H9 (cell line): ENCODE measurements at regions not wholly inside any gene's neighbourhood (a gene's known extent, or its start where the extent isn't known, plus 50 kb on each side); places are given as distances from the start of the nearest gene placed in this dataset.

Source experiments
- DNase-seq: peaks from one replicate; pipeline ENCODE4 v3.0.0-alpha.2; 2017
- H2AFZ ChIP-seq: one replicate; pipeline ENCODE4 v1.6.1; 2013; ENCODE audit warnings: mild to moderate bottlenecking, low read length, control low read depth, moderate library complexity
- H2AK5ac ChIP-seq: 2 replicates; pipeline ENCODE4 v1.6.1; 2013; ENCODE audit warnings: low read length, control low read depth, mixed read lengths; ENCODE audit not compliant: insufficient read length
- H2BK120ac ChIP-seq: one replicate; pipeline ENCODE4 v1.6.1; 2013; ENCODE audit warnings: low read depth, mild to moderate bottlenecking, low read length, control low read depth, inconsistent platforms; ENCODE audit not compliant: poor library complexity, severe bottlenecking
- H2BK12ac ChIP-seq: 2 replicates; pipeline ENCODE4 v1.6.1; 2013; ENCODE audit warnings: low read length, control low read depth, mixed read lengths, low read depth; ENCODE audit not compliant: insufficient read length
- H2BK15ac ChIP-seq: 2 replicates; pipeline ENCODE4 v1.6.1; 2013; ENCODE audit warnings: low read depth, low read length, control low read depth
- H2BK20ac ChIP-seq: one replicate; pipeline ENCODE4 v1.6.1; 2013; ENCODE audit warnings: low read depth, mild to moderate bottlenecking, low read length, control low read depth, inconsistent platforms; ENCODE audit not compliant: poor library complexity, severe bottlenecking
- H2BK5ac ChIP-seq: 2 replicates; pipeline ENCODE4 v1.6.1; 2013; ENCODE audit warnings: low read length, control low read depth, mixed read lengths; ENCODE audit not compliant: insufficient read length
- H3K14ac ChIP-seq: 2 replicates; pipeline ENCODE4 v1.6.1; 2013; ENCODE audit warnings: low read length, control low read depth; ENCODE audit not compliant: insufficient read depth
- H3K18ac ChIP-seq: 2 replicates; pipeline ENCODE4 v1.6.1; 2013; ENCODE audit warnings: low read depth, mild to moderate bottlenecking, mixed read lengths, low read length, control low read depth; ENCODE audit not compliant: insufficient read length
- H3K23ac ChIP-seq: 2 replicates; pipeline ENCODE4 v1.6.1; 2013; ENCODE audit warnings: low read length, control low read depth, mixed read lengths, low read depth; ENCODE audit not compliant: insufficient read length
- H3K23me2 ChIP-seq: 2 replicates; pipeline ENCODE4 v1.6.1; 2013; ENCODE audit warnings: low read depth, mild to moderate bottlenecking, mixed read lengths, low read length, control low read depth; ENCODE audit not compliant: insufficient read length, poor library complexity, severe bottlenecking
- H3K27ac ChIP-seq: 2 replicates; pipeline ENCODE4 v1.5.1; 2013; ENCODE audit warnings: low read length, control low read depth, mixed read lengths, low read depth; ENCODE audit not compliant: insufficient read length
- H3K27me3 ChIP-seq: 2 replicates; pipeline ENCODE4 v1.6.1; 2013; ENCODE audit warnings: low read length, control low read depth, inconsistent platforms; ENCODE audit not compliant: insufficient read depth
- H3K4ac ChIP-seq: 2 replicates; pipeline ENCODE4 v1.6.1; 2013; ENCODE audit warnings: low read depth, mild to moderate bottlenecking, control low read depth, inconsistent platforms, low read length, moderate library complexity
- H3K4me1 ChIP-seq: 2 replicates; pipeline ENCODE4 v1.6.1; 2013; ENCODE audit warnings: low read length, control low read depth, inconsistent platforms; ENCODE audit not compliant: insufficient read depth
- H3K4me2 ChIP-seq: 2 replicates; pipeline ENCODE4 v1.6.1; 2013; ENCODE audit warnings: low read length, control low read depth, mixed read lengths; ENCODE audit not compliant: insufficient read length, insufficient read depth
- H3K56ac ChIP-seq: 2 replicates; pipeline ENCODE4 v1.6.1; 2013; ENCODE audit warnings: low read depth, mild to moderate bottlenecking, mixed read lengths, low read length, control low read depth; ENCODE audit not compliant: insufficient read length
- H3K79me1 ChIP-seq: 2 replicates; pipeline ENCODE4 v1.6.1; 2013; ENCODE audit warnings: low read depth, mild to moderate bottlenecking, moderate library complexity, low read length, control low read depth, inconsistent platforms; ENCODE audit not compliant: insufficient read depth, poor library complexity, severe bottlenecking
- H3K79me2 ChIP-seq: 2 replicates; pipeline ENCODE4 v1.6.1; 2013; ENCODE audit warnings: low read length, control low read depth, inconsistent platforms; ENCODE audit not compliant: insufficient read depth
- H3K9ac ChIP-seq: 2 replicates; pipeline ENCODE4 v1.6.1; 2013; ENCODE audit warnings: low read length, control low read depth, mixed read lengths; ENCODE audit not compliant: insufficient read length; ENCODE audit errors: extremely low read depth
- H3K9me3 ChIP-seq: one replicate; pipeline ENCODE4 v1.6.1; 2013; ENCODE audit warnings: low read depth, low read length, inconsistent platforms; ENCODE audit not compliant: control insufficient read depth
- H3T11ph ChIP-seq: one replicate; pipeline ENCODE4 v1.6.1; 2013; ENCODE audit warnings: mild to moderate bottlenecking, low read length, control low read depth, inconsistent platforms
- H4K20me1 ChIP-seq: one replicate; pipeline ENCODE4 v1.6.1; 2013; ENCODE audit not compliant: control insufficient read depth, insufficient read length, insufficient read depth
- H4K5ac ChIP-seq: 2 replicates; pipeline ENCODE4 v1.6.1; 2013; ENCODE audit warnings: low read depth, mild to moderate bottlenecking, mixed read lengths, low read length, control low read depth; ENCODE audit not compliant: insufficient read length
- H4K8ac ChIP-seq: replicated peaks from 2 replicates; pipeline ENCODE4 v1.6.1; 2013; ENCODE audit warnings: low read length, control low read depth, mixed read lengths, low read depth; ENCODE audit not compliant: insufficient read length
- H4K91ac ChIP-seq: 2 replicates; pipeline ENCODE4 v1.6.1; 2013; ENCODE audit warnings: low read depth, mild to moderate bottlenecking, moderate library complexity, mixed read lengths, low read length, control low read depth; ENCODE audit not compliant: insufficient read length
- H3K27ac Mint-ChIP-seq, 3 experiments: 2 replicates in 2 of 3; 3 replicates in 1 of 3; pipeline ENCODE4 v1.8.0; 2020 to 2021; ENCODE audit warnings: mixed read lengths in 3 of 3, mild to moderate bottlenecking in 1 of 3, moderate library complexity in 1 of 3
- H3K27me3 Mint-ChIP-seq: 2 replicates; pipeline ENCODE4 v1.8.0; 2021; ENCODE audit warnings: low read depth, mild to moderate bottlenecking, moderate library complexity, mixed read lengths
- H3K36me3 Mint-ChIP-seq, 3 experiments: 2 replicates in 2 of 3; 3 replicates in 1 of 3; pipeline ENCODE4 v1.8.0; 2020 to 2021; ENCODE audit warnings: low read depth in 3 of 3, mixed read lengths in 3 of 3; ENCODE audit not compliant: insufficient read depth in 1 of 3
- H3K4me1 Mint-ChIP-seq, 2 experiments: 2 replicates each; pipeline ENCODE4 v1.8.0; 2020; ENCODE audit warnings: mixed read lengths in 2 of 2
- H3K4me3 Mint-ChIP-seq, 2 experiments: 2 replicates in 1 of 2; 3 replicates in 1 of 2; pipeline ENCODE4 v1.8.0; 2020 to 2021; ENCODE audit warnings: mild to moderate bottlenecking in 2 of 2, mixed read lengths in 2 of 2, moderate library complexity in 1 of 2
- H3K9me3 Mint-ChIP-seq, 2 experiments: 2 replicates in 1 of 2; 3 replicates in 1 of 2; pipeline ENCODE4 v1.8.0; 2020; ENCODE audit warnings: mild to moderate bottlenecking in 2 of 2, mixed read lengths in 2 of 2, moderate library complexity in 1 of 2
- WGBS: extraction: QIAGEN DNeasy Blood & Tissue Kit; methylation state at CpG from one replicate; pipeline ENCODE4 v1.1.7; 2013; ENCODE audit warnings: missing lambda C conversion rate, low lambda C conversion rate, mixed read lengths; ENCODE audit not compliant: insufficient read length; ENCODE audit errors: extremely low coverage; 5-methylcytosine and 5-hydroxymethylcytosine counted together
- TF ChIP-seq, protein P1 (sequence below): fragments of 200-600 bp; sonication (generic); conservative IDR thresholded peaks from 3 replicates; pipeline ENCODE4 v1.8.0; 2021; ENCODE audit warnings: antibody characterized with exemption, mild to moderate bottlenecking

DNA sequence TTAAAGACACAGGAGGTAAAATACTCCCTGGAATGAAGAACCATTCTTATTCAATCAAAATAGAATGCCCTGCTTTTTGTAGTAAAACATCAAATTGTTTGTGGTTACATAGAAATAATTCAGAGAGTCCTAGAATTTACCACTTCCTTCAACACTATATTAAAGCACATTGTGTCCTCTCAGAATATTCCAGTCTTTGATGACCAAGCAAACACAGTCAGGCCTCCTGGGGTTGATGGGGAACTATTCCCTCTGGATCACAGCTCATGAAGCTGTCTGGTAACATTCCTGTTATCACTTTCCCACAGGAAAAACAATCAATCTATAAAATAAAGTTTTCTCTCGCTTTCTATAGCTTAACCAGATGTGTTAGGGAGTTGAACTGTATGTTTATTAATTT lies 389.3 kb downstream of the KCNA4 start:
- Histone ChIP-seq H4K91ac (no peak overlapping the region), H2BK15ac (no peak overlapping the region), H3K14ac (no peak overlapping the region), H3K4ac (no peak overlapping the region), H2AK5ac (no peak overlapping the region), H3K56ac (no peak overlapping the region), H3K4me1 (peaks cover 4% of the 10 kb centered on the region), H3K79me2 (no peaks in the 10 kb centered on the region), H4K20me1 (no peaks in the 10 kb centered on the region), H3T11ph (no peak overlapping the region), H3K23ac (no peak overlapping the region), H3K23me2 (no peaks in the 10 kb centered on the region), H4K8ac (no peak overlapping the region), H3K27ac (no peak overlapping the region), H3K79me1 (no peaks in the 10 kb centered on the region), H3K18ac (no peak overlapping the region), H3K9me3 (no peaks in the 10 kb centered on the region), H3K27me3 (no peaks in the 10 kb centered on the region), H2AFZ (no peak overlapping the region), H2BK12ac (no peak overlapping the region), H2BK20ac (no peak overlapping the region), H4K5ac (no peak overlapping the region), H2BK120ac (no peak overlapping the region), H2BK5ac (no peak overlapping the region), H3K4me2 (no peak overlapping the region), H3K9ac (no peak overlapping the region)
- no CpG with 5 or more reads among the region's 1 CpG for WGBS
- DNase-seq, result no peak
- no peaks in the 10 kb centered on the region for H3K27me3 Mint-ChIP-seq
- H3K27ac Mint-ChIP-seq, result no peak overlapping the region
- H3K4me3 Mint-ChIP-seq, result no peak overlapping the region
- peaks cover 0 to 4% (median 0%) of the 10 kb centered on the region in 3 experiments; a peak in 2 of 7 replicates for H3K36me3 Mint-ChIP-seq
- H3K9me3 Mint-ChIP-seq, result no peaks in the 10 kb centered on the region
- TF ChIP-seq, protein P1, sequence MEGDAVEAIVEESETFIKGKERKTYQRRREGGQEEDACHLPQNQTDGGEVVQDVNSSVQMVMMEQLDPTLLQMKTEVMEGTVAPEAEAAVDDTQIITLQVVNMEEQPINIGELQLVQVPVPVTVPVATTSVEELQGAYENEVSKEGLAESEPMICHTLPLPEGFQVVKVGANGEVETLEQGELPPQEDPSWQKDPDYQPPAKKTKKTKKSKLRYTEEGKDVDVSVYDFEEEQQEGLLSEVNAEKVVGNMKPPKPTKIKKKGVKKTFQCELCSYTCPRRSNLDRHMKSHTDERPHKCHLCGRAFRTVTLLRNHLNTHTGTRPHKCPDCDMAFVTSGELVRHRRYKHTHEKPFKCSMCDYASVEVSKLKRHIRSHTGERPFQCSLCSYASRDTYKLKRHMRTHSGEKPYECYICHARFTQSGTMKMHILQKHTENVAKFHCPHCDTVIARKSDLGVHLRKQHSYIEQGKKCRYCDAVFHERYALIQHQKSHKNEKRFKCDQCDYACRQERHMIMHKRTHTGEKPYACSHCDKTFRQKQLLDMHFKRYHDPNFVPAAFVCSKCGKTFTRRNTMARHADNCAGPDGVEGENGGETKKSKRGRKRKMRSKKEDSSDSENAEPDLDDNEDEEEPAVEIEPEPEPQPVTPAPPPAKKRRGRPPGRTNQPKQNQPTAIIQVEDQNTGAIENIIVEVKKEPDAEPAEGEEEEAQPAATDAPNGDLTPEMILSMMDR, result no peak
- H3K4me1 Mint-ChIP-seq, result peaks cover 27 to 31% of the 10 kb centered on the region in 2 experiments
